DMS 273 (cell line): ENCODE measurements at regions not wholly inside any gene's neighbourhood (a gene's known extent, or its start where the extent isn't known, plus 50 kb on each side); places are given as distances from the start of the nearest gene placed in this dataset.

Source experiments
- DNase-seq: peaks from one replicate; lab custom pipeline; 2025; ENCODE audit not compliant: unreplicated experiment; lab: John Stamatoyannopoulos, UW

- no peak for DNase-seq
Observed at GRCh38 chr4:96521046-96521536, 681.2 kb downstream of the PDHA2 start.

DNA sequence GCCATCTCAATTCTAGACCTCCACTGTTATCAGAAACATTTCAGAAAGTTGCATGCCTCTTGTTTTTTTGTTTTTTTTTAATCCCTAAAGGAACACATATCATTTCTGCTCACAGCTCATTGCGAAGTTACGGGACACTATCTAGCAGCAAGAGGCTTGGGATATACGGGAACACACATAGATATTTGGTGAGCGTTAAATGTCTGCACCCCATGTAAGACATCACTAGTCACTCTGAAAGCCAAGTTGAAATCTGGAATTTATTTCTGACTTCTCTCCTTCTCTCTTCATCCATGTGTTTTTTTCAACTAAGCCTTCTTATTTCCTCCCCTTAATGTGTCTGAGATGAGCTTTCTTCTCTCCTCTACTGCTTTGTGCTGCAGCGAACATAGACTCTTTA lies 683.7 kb downstream of the PDHA2 start:
- no peak for DNase-seq

DNA sequence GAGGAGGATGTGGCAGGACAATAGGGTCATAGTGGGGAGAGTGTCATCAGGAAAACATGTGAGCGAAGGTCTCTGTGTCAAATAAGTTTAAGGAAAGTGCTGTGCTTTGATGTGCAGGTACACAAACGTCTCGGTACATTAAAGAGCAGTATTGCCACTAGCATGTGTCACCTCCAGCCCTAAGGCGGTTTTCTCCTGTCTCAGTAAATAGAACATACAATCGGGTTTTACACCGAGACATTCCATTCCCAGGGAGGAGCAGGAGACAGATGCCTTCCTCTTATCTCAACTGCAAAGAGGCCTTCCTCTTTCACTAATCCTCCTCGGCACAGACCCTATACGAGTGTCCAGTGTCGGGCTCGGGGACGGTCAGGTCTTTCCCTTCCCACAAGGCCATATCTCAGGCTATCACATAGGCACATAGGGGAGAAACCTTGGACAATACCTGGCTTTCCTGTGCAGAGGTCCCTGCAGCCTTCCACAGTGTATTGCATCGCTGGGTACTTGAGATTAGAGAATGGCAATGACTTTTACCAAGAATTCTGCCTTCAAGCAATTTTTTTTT lies 684.5 kb downstream of the PDHA2 start:
- DNase-seq: no peak

DNA sequence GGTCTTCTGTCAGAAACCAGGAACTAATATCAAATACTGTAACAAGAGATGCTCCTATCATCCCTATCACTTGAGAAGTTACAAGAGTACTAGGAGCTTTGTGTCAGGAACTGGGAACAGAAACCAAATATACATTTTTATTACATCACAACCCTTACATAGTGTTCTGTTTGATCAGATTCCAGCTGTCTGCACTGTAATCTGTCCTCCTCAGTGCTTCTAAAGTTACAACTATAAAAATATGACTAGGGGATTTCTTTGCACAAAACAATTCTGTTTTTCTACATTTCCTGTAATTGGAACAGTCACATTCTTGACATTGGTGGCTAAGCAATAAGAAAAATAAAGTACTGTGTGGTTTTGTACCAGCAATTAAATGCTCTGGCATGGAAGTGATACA lies 686.0 kb downstream of the PDHA2 start:
- peak; percentile 6 for DNase-seq

GRCh38 chr4:96526625-96527024 lies 686.7 kb downstream of the PDHA2 start:
- no peak for DNase-seq

DNA sequence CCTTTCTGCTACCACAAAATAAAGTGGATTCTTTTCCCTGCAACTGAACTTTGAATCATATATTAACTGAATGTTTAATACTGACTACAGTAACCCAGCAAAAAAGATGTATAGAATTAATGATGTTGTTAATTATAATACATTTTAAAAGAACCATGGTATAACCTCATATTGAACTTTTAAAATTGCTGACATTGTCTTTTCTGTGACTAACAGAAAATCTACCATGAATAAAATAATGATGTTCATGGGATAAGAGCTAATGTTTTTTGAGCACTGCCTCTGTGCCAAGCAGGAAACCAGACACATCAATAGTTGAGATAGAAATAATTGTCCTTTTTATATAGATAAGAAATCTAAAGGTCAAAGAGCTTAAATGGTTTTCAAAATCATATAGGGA lies 691.9 kb downstream of the PDHA2 start:
- no peak for DNase-seq

DNA sequence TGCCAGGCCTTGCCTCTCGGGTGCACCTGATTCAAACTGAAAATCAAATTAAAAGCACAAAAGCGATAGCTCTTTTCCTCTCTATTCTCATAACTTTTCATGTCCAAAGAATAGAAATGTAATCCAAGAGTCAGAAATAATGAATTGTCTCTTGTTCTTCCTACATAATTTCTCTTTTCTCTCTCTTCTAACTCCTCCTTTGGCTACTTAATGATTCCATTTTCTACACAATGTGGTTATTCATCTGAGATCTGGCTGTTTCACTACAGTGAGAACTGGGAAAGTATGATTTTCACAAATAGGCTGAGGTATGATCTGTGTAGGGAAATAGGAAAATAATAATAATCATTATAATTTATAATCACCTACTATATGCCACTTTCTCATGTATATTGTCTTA lies 703.5 kb downstream of the PDHA2 start:
- DNase-seq: no peak

DNA sequence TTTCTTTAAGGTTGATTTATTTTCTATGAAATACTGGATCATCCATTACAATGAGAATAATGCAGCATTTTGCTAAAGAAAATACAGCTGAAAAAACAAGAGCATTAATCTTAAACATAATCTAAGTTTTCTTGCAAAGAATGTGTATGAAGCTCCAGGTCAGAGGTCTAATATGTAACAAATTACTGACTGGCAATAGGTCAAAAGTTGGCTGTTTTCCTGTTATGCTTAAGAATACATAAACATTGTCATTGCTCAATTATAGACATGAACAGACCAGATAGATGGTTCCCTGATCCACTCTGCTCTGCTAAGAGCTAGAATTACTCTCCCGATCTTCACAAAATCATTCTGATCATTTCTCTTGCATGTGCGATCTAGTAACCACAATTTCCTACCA lies 718.6 kb downstream of the PDHA2 start:
- DNase-seq: no peak

DNA sequence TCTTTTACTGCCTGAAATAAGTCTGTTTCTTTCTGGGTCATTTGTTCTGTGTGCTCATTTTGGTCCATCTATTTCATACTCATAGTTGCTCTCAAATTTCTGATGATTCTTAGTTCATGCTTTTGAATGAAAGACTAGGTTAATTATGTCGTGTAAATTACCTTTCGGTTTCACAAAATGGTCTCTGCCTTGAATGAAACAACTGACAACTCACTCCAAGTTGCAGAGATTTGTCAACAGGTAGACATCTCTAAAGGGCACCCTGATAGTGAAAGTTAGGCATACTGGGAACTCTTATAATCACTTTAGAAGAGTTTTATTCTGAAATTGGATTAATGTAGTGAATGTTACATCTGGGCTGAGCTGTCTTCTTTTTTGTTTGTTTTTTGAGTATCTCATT lies 726.9 kb downstream of the PDHA2 start:
- no peak for DNase-seq

GRCh38 chr4:96585304-96585703 lies 745.4 kb downstream of the PDHA2 start:
- no peak for DNase-seq

DNA sequence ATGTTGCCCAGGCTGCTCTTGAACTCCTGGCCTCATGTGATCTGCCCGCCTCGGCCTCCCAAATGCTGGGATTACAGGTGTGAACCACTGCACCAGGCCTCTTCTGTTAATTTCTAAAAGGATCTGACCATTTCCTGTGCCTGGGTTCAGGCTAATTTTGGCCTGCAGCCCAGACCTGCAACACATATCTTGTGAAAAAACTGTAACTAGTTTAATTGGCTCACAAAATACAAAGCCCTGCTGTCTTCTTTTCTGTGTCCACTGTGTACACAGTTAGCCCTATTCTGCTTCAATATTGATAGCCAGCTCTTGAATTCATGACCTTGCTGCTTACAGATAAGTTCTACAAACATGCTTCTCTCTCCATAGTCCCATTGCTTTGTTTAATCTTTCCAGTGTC lies 753.5 kb downstream of the PDHA2 start:
- no peak for DNase-seq

DNA sequence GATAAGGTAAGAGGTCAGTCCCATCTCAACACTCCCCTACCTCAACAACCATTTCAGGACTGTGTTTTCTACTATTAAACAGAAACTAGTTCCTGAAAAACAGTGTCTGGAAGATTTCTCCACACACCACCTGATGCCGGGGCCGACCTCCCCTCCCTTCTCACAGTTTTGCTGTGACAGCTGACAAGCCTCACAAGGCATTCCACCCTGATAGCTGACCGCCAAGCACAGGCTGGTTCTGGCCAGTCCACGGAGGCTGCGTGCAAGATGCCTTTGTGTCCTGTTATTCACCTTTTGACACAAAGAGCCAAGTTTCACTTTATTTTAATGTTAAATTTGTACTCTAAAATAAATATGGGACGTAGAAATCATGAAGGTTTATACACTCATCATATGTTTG lies 758.6 kb downstream of the PDHA2 start:
- DNase-seq: no peak

DNA sequence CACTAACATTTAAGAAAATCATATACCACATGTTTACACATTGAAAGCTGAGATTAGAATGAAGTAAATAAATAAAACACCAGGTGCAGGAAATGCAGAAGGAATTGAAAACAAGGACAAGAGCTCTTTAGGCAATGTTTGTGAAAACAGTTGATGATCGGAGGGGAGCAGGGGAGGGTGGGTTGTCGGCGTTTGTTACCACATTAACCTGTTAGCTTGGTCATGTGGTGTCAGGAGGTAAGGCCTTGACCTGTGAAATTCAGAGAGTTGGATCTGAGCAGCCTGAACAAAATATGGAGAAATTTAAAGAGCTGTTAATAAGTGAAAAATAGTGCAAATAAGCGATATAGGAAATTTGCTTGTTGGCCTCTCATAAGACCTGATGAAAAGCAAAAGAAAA lies 759.9 kb downstream of the PDHA2 start:
- no peak for DNase-seq

DNA sequence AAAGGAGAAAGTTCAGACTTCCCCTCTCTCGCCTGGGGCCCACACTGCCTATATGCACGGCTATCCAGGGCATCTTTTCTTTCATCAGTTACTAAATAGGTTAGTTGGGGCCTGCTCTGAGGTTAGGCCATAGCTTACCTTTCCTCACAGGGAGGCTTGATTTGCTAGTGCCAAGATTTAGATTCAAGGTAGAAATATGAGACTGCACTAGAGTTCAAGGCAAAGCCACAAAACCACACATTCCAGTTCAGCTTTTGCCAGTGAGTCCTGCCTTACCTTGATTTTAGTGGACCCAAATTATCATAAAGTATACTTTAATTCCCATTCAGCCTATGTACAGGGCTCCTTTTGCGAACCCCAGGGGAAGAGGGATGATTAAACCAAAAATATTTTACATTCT lies 762.8 kb downstream of the PDHA2 start:
- no peak for DNase-seq

DNA sequence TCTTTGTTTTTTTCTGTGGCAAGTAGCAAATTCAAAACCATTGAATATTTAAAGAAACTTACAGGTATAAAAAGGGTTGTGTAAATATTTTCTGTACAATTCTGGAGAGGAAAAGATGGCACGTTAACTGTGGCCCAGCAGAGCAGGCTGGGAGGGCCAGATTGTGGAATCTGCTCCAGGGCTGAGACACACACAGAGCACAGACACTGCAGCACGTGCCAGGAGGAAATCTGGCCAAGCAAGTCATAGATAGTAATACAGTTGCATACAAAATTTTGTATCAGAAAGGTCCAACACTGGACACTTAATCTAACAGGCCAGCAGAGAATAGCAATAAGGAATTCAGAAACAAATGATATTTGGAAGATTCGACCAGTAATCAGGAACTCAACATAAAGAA lies 763.7 kb downstream of the PDHA2 start:
- peak; percentile 3 for DNase-seq

DNA sequence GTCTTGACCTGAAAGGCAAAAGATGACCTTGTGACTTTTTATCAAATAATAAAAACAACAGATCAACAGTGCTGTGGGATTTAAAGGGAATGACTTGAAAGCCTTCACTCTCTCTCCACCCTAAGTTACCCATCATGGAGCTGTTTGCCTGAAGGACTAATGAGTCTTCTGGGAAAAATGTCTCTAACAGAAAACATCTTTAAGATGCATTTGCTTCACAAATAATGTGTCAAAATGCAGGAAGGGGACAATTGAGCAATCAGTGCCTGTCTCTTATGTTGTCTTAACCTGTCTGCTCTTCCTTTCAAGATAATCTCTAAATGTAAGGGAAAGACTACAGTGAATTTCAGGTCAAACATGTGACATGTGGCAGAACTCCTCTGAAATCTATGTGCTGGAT lies 766.6 kb downstream of the PDHA2 start:
- DNase-seq: no peak

DNA sequence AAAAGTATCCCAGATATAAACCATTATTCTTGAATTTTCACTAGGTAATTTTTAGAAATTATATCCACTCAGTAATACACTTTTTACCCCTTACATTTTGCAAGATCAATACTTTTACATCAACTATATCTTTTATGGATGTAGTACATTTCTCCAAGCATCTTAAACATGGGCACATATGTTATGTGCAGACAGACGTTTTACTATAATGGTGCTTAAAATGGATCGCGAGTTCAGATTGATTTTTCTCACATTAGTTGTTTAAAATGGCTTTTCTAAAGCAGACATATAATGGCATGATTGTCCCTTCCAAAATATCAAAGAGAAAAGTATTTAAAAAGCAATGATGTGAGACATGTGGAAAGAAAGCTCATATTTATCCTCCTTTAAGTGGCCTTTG lies 786.1 kb downstream of the PDHA2 start:
- no peak for DNase-seq

- no peak for DNase-seq
Observed at GRCh38 chr4:96630839-96631238, 790.9 kb downstream of the PDHA2 start.

DNA sequence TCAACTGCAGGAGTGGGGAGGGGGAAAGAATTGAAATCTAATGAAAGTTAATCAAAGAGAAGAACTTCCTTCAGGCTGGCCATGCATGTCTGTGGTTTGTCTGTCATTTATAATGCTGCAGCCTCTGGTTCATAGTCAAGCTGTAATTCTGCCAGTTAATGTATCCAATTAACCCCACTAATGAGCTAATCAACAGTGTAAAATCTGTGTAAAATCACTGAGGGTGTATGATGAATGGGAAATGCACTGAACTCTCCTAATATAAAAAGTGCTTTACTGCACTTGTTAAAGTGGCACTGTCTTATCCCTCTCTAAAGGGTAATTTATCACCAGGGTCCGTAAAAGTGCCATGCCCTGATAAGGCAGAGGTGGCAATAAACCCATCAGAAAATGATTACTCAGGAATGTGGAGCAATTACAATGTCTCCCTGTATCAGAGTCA lies 798.1 kb downstream of the PDHA2 start:
- DNase-seq: no peak

GRCh38 chr4:96639932-96640331 lies 800.0 kb downstream of the PDHA2 start:
- no peak for DNase-seq

DNA sequence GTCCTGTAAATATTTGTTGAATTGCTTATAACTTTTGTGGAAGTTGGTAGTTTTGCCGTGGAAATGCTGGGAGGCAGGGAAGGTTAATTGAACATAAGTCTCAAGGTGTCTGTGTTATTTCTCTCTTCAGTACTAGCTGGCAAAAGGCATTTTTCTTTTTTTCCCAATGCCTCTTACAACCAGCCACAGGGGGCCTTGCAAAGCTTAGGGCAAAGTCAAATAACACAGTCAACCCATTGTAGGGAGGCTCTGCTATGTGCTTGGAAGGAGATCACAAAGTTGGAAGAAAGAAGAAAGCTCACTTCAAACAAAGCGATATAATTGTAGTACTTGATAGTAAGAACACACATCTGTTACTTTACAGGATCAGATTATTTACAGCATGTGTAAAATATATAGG lies 802.6 kb downstream of the PDHA2 start:
- DNase-seq: no peak

DNA sequence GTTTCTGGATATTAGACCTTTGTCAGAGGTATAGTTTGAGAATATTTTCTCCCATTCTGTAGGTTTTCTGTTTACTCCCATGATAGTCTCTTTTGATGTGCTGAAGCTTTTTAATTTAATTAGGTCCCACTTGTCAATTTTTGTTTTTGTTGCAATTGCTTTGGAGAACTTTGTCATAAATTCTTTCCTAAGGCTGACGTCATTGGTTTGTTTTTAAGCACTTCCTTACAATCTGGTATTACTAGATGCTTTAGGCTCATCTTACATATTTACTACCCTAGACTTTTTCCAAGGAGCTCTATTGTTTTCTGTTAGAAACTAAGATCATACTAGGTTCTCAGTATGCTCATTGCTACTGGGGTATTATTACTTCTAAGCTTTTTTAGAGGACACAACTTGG lies 806.3 kb downstream of the PDHA2 start:
- DNase-seq: no peak

DNA sequence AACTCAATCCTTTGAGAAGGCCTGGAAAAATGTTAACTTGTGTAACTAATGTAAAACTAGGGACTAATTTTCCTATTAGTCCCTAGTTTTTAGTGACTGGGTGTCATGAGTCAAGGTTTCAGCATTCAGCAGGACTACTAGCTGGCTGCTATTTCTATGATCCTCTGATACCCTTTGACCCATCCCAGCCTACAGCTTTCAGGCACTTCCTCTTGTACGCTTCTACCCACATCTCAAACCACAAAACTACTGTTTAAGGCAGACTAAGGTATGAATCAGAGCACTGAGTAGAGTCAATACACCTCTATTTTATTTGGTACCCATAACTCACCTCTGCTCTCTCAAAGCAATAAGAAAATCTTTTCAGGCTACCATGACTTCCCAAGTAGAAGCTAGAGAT lies 809.6 kb downstream of the PDHA2 start:
- DNase-seq: no peak

DNA sequence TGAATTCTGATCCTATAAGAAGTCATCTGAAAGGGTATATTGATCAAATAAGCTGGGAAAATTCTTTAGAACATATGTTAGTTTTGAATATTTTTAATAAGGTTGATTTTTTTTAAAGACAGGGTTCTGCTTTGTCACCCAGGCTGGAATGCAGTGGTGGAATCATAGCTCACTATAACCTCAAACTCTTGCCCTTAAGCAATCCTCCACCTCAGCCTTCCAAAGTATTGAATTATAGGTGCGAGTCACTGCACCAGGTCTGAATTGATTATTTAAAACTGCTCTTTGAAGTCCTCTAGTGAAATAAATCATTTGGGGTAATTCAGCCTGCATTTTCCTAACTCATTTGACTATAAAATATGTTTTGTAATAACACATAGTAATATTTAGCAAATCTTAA lies 812.3 kb downstream of the PDHA2 start:
- no peak for DNase-seq
